ENCODE measurements at regions not wholly inside any gene's neighbourhood (a gene's known extent, or its start where the extent isn't known, plus 50 kb on each side); places are given as distances from the start of the nearest gene placed in this dataset.
"Not testable (repeated sequence)": the region's sequence is repeated elsewhere in the genome, so short reads cannot be mapped to it uniquely, and the experiment has no call there.

GRCh38 chr18:46179306-46179705 is 75.1 kb downstream of the HAUS1 start:
- Mint-ChIP-seq H3K9me3 (no peaks in the 10 kb centered on the region), H3K27me3 (no peaks in the 10 kb centered on the region), H3K4me3 (no peak overlapping the region), H3K4me1 (peaks cover 26 to 74% of the 10 kb centered on the region in 2 donors), H3K27ac (no peak overlapping the region), H3K36me3 (peaks cover 12 to 16% of the 10 kb centered on the region in 2 donors)
- ATAC-seq (replicated peaks): no peak
- DNase-seq: no peak

GRCh38 chr18:46182633-46183358 is 78.6 kb downstream of the HAUS1 start:
- peaks cover 33 to 66% of the 10 kb centered on the region in 2 donors for H3K4me1 Mint-ChIP-seq
- ATAC-seq (replicated peaks): no peak
- H3K4me3 Mint-ChIP-seq: no peak overlapping the region
- H3K27me3 Mint-ChIP-seq: no peaks in the 10 kb centered on the region
- no peaks in the 10 kb centered on the region for H3K9me3 Mint-ChIP-seq
- peak overlapping the region; percentile 25 for H3K27ac Mint-ChIP-seq
- DNase-seq: no peak
- H3K36me3 Mint-ChIP-seq: peaks cover 5 to 13% of the 10 kb centered on the region in 2 donors

DNA sequence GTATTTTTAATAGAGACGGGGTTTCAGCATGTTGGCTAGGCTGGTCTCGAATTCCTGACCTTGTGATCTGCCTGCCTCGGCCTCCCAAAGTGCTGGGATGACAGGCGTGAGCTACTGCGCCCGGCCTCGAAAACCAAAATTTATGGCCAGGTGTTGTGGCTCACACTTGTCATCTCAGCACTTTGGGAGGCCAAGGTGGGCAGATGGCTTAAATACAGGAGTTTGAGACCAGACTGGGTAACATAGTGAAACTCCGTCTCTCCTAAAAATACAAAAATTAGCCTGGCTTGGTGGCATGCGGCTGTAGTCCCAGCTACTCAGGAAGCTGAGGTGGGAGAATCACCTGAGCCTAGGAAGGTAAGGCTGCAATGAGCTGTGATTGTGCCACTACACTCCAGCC is 80.1 kb downstream of the HAUS1 start:
- H3K9me3 Mint-ChIP-seq; H3K4me3 Mint-ChIP-seq; H3K27me3 Mint-ChIP-seq; ATAC-seq (replicated peaks); H3K27ac Mint-ChIP-seq; DNase-seq; H3K36me3 Mint-ChIP-seq: not testable (repeated sequence)
- peaks cover 30 to 55% of the 10 kb centered on the region in 2 donors for H3K4me1 Mint-ChIP-seq

GRCh38 chr18:46184727-46185126 is 80.5 kb downstream of the HAUS1 start:
- Mint-ChIP-seq H3K4me1 (peaks cover 29 to 51% of the 10 kb centered on the region in 2 donors), H3K4me3 (no peak overlapping the region)

DNA sequence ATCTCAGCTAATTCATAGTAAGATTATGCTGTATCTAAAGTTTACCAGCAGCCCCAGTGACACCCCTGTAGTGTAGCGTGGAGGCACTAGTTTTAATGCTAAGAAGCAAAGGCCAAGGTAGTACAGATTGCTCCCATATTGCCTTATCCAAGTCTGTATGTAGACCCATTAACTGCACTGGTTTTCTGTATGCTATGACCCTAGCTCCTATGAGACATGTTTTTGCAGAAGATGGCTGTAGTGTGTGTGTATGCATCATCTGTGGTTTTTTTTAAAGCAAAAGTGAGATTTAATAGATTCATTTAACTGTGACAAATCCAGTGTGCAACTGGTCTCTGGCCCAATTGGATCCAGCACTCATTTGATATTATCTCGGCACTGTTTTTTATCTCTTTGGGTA is 86.5 kb downstream of the HAUS1 start:
- Mint-ChIP-seq H3K9me3 (no peaks in the 10 kb centered on the region), H3K4me1 (peaks cover 6 to 23% of the 10 kb centered on the region in 2 donors), H3K4me3 (no peak overlapping the region), H3K36me3 (peaks cover 5 to 16% of the 10 kb centered on the region in 2 donors), H3K27ac (no peak overlapping the region), H3K27me3 (no peaks in the 10 kb centered on the region)
- no peak for ATAC-seq (replicated peaks)
- no peak for DNase-seq

More at GRCh38 chr18:46184727-46185126, 80.5 kb downstream of the HAUS1 start:
- H3K36me3 Mint-ChIP-seq: peaks cover 3 to 5% of the 10 kb centered on the region in 2 donors
- H3K9me3 Mint-ChIP-seq: no peaks in the 10 kb centered on the region
- H3K27ac Mint-ChIP-seq: no peak overlapping the region
- ATAC-seq (replicated peaks) (peak in 1 of 2 donors; percentile 14), DNase-seq (no peak)
- H3K27me3 Mint-ChIP-seq: no peaks in the 10 kb centered on the region

DNA sequence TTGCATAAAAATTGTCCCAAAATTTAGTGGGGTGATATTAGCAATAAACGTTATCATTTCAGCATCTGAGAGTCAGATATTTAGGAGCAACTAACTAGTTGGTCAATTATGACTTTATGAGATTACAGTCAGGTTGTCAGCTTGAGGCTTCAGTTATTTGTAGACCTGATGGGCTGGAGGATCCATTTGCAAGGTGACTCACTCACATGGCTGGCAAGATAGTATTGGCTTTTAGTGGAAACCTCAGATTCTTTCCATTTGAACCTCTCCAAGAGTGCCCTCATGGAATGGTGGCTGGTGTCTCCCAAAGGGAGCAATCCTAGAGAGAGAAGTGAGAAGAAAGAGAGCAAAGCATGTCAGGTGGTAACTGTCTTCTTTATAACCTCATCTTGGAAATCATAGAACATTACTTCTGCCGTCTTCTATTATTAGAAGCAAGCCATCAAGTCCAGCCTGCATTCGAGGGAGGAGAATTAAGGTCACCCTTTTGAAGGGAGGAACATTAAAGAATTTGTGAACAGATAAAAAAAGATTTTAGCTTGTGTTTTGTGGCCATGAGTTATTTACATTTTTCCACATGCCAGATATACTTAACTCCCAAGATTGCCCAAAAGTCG is 92.5 kb downstream of the HAUS1 start:
- Mint-ChIP-seq H3K36me3 (peaks cover 15 to 23% of the 10 kb centered on the region in 2 donors), H3K4me1 (peaks cover 16 to 52% of the 10 kb centered on the region in 2 donors), H3K4me3 (no peak overlapping the region), H3K9me3 (no peaks in the 10 kb centered on the region), H3K27ac (no peak overlapping the region), H3K27me3 (no peaks in the 10 kb centered on the region)
- ATAC-seq (replicated peaks) (no peak), DNase-seq (no peak)

GRCh38 chr18:46199515-46200147 is 95.4 kb downstream of the HAUS1 start:
- Mint-ChIP-seq H3K36me3 (peaks cover 17 to 20% of the 10 kb centered on the region in 2 donors), H3K27ac (peak overlapping the region; percentile 37), H3K9me3 (no peaks in the 10 kb centered on the region), H3K4me1 (peaks cover 26 to 61% of the 10 kb centered on the region in 2 donors), H3K4me3 (no peak overlapping the region), H3K27me3 (no peaks in the 10 kb centered on the region)
- ATAC-seq (replicated peaks) (no peak), DNase-seq (no peak)

GRCh38 chr18:46200178-46201055 is 96.2 kb downstream of the HAUS1 start:
- H3K4me3 Mint-ChIP-seq: not testable (repeated sequence)

DNA sequence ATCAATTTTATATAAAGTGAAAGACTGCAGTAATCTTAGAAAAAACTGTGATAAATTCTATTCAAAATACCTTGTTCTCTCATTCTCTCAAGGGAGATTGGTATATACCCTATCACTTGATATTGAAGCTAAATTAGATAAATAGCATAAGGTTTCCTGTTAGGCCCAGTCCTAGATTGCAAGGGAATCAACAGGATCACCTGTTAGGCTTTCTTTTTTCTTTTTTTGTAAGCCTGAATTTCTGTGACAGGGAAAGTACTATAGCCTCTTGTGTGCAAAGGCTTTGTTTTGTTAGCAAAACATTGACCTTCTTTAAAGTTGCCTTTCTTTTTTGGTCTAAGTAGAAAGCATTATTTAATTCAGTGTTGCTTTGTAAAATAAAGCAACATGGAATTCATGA is 100.0 kb downstream of the HAUS1 start:
- no peak for DNase-seq
- ATAC-seq (replicated peaks): no peak
- H3K4me1 Mint-ChIP-seq: peaks cover 43 to 75% of the 10 kb centered on the region in 2 donors
- no peaks in the 10 kb centered on the region for H3K27me3 Mint-ChIP-seq
- no peaks in the 10 kb centered on the region for H3K9me3 Mint-ChIP-seq
- no peak overlapping the region for H3K4me3 Mint-ChIP-seq
- peaks cover 21 to 27% of the 10 kb centered on the region in 2 donors for H3K36me3 Mint-ChIP-seq
- no peak overlapping the region for H3K27ac Mint-ChIP-seq

More at GRCh38 chr18:46200178-46201055, 96.2 kb downstream of the HAUS1 start:
- Mint-ChIP-seq H3K27ac (peak overlapping the region; percentile 37), H3K4me1 (peaks cover 30 to 68% of the 10 kb centered on the region in 2 donors), H3K36me3 (peaks cover 19 to 20% of the 10 kb centered on the region in 2 donors)
- H3K27me3 Mint-ChIP-seq; H3K9me3 Mint-ChIP-seq; ATAC-seq (replicated peaks); DNase-seq: not testable (repeated sequence)

DNA sequence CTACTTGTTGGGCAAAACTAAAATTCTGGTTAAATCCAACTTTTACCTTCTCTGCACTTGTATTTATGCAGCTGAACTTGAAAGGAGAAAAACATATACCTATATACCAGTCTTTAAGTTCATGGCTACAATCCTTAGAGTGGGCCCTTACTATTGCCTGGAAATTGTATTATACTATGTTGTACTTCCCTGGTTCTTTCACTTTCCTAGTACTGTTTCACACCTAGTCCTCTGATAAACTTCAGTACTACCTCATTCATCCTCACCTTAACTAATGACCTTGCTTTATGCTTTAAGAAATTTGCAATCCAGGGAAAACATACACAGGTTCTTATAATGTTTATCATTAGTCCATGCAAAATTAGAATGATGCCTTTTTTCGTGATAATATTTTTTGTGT is 103.8 kb downstream of the HAUS1 start:
- Mint-ChIP-seq H3K27me3 (no peaks in the 10 kb centered on the region), H3K4me3 (no peak overlapping the region), H3K4me1 (peaks cover 43 to 79% of the 10 kb centered on the region in 2 donors), H3K27ac (no peak overlapping the region), H3K36me3 (peaks cover 21 to 29% of the 10 kb centered on the region in 2 donors), H3K9me3 (peaks cover 0 to 1% of the 10 kb centered on the region in 2 donors)
- DNase-seq (no peak), ATAC-seq (replicated peaks) (no peak)

DNA sequence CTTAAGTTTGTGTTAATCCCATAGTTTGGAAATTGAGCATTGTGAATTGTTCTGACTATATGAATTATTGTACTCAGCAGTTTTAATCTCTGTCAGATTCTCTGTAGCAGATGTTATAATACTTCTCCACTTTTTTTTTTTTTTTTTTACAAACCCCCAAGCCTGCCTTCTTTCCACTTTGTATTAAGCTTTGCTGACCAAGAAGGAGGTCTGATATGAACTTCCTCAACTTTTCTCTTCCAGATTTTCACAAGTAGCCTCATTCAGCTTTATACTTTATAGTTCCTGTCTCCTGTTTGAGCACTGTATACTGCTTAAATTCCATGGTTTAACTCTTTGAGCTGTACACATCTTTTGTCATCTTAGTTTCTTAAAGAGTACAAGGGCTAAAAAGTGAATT is 105.0 kb downstream of the HAUS1 start:
- no peaks in the 10 kb centered on the region for H3K27me3 Mint-ChIP-seq
- H3K4me3 Mint-ChIP-seq: no peak overlapping the region
- no peak overlapping the region for H3K27ac Mint-ChIP-seq
- peaks cover 37 to 73% of the 10 kb centered on the region in 2 donors for H3K4me1 Mint-ChIP-seq
- peaks cover 0 to 1% of the 10 kb centered on the region in 2 donors for H3K9me3 Mint-ChIP-seq
- peaks cover 21 to 29% of the 10 kb centered on the region in 2 donors for H3K36me3 Mint-ChIP-seq
- no peak for ATAC-seq (replicated peaks)
- no peak for DNase-seq

DNA sequence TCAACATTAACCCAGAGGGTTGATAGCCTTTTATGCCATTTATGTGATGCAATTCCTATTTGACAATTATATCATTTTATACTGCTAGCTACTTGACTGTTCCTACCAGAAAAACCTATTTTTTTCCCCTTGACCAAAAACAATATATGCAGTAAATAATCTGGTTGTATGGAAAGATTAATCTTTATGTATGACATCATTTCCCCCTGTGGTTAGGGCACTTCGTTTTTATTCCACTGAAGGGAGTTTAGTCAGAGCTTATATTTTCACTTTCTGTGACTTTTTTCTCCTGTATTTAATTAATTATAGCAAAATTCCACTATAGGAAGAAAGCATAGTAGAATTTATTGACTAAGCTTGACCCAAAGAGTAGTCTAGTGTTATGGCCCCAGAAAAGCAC is 107.6 kb downstream of the HAUS1 start:
- Mint-ChIP-seq H3K4me3 (peak overlapping the region in 1 of 2 donors; percentile 31), H3K27me3 (no peaks in the 10 kb centered on the region), H3K9me3 (peaks cover 0 to 1% of the 10 kb centered on the region in 2 donors), H3K27ac (peak overlapping the region; percentile 56), H3K4me1 (peaks cover 35 to 67% of the 10 kb centered on the region in 2 donors), H3K36me3 (peaks cover 22 to 29% of the 10 kb centered on the region in 2 donors)
- ATAC-seq (replicated peaks) (peak; percentile 38 to 64), DNase-seq (no peak)

DNA sequence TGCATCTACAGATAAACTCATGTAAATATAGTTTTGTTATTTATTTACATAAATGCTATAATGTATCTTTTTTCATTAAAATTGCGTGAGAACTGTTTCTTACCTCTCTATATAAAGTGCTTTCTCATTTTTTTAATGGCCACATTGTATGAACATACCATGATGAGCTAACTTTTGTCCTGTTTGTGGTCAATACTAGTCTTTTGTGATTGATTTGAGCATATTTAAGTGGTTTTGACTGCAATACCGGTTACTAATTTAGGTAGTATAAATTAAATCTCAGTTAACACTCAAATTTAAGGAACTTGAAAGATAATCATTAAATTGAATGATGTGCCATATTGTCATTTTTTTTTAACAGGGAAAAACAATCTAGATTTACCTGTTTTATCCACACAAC is 108.2 kb downstream of the HAUS1 start:
- no peak overlapping the region for H3K27ac Mint-ChIP-seq
- H3K4me1 Mint-ChIP-seq: peaks cover 38 to 72% of the 10 kb centered on the region in 2 donors
- peaks cover 21 to 33% of the 10 kb centered on the region in 2 donors for H3K36me3 Mint-ChIP-seq
- H3K27me3 Mint-ChIP-seq: no peaks in the 10 kb centered on the region
- H3K4me3 Mint-ChIP-seq: peak overlapping the region in 1 of 2 donors; percentile 31
- DNase-seq (no peak), ATAC-seq (replicated peaks) (peak in 1 of 2 donors; percentile 30)
- H3K9me3 Mint-ChIP-seq: peaks cover 0 to 1% of the 10 kb centered on the region in 2 donors

DNA sequence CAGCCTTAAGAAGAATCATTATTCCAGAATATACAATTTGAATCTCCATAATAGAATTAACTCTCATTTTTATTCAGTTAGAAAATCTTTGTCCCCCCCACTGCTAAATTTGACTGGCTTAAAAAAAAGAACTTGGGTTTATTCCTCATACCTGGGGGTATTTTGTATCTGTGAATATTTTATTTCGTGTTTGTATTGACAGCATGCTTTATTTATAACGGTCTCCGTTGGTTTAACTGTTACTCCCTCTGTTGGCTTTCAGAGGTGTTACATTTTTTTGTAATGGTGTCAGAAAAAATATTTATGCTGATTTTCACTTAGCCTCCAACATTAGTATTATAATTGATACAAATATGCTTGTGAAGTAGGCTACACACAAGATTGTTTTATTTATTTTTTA is 109.1 kb downstream of the HAUS1 start:
- peaks cover 0 to 1% of the 10 kb centered on the region in 2 donors for H3K9me3 Mint-ChIP-seq
- no peaks in the 10 kb centered on the region for H3K27me3 Mint-ChIP-seq
- no peak overlapping the region for H3K4me3 Mint-ChIP-seq
- H3K36me3 Mint-ChIP-seq: peaks cover 21 to 32% of the 10 kb centered on the region in 2 donors
- DNase-seq: no peak
- no peak overlapping the region for H3K27ac Mint-ChIP-seq
- peaks cover 32 to 69% of the 10 kb centered on the region in 2 donors for H3K4me1 Mint-ChIP-seq
- no peak for ATAC-seq (replicated peaks)
